ENCODE measurements at regions not wholly inside any gene's neighbourhood (a gene's known extent, or its start where the extent isn't known, plus 50 kb on each side); places are given as distances from the start of the nearest gene placed in this dataset.

- TF ChIP-seq GATA3 (IDR thresholded peaks at IDR 0.05; ENCODE audit: low read depth, low read length) (no peak), GATA2 (IDR thresholded peaks at IDR 0.05; ENCODE audit: low read depth, low read length) (no peak)
These were observed 204.9 kb upstream of the ID4 start for GRCh38 chr6:19632230-19632629.
